GM19239 (cell line): ENCODE measurements at regions not wholly inside any gene's neighbourhood (a gene's known extent, or its start where the extent isn't known, plus 50 kb on each side); places are given as distances from the start of the nearest gene placed in this dataset.

Experiments
- DNase-seq: peaks from one replicate; pipeline ENCODE4 v3.0.0; 2011; ENCODE audit warnings: low spot score; ENCODE audit not compliant: insufficient read length
- FAIRE-seq: peaks from 2 replicates; lab custom pipeline; 2011; peaks lifted over from hg19 to GRCh38; lab: Jason Lieb, UNC

- FAIRE-seq = no peak
Observed at GRCh38 chr5:43769571-43770355, 166.8 kb downstream of the NNT start.

More at GRCh38 chr5:43769571-43770355, 166.8 kb downstream of the NNT start:
- DNase-seq = no peak
